ENCODE measurements at regions not wholly inside any gene's neighbourhood (a gene's known extent, or its start where the extent isn't known, plus 50 kb on each side); places are given as distances from the start of the nearest gene placed in this dataset.

- no peak for TF ChIP-seq EZH2phosphoT487 (IDR thresholded peaks at IDR 0.05; ENCODE audit: insufficient read depth, low read depth)
- no peak for TF ChIP-seq EZH2 (IDR thresholded peaks at IDR 0.05; ENCODE audit: insufficient read depth, poor library complexity, severe bottlenecking)
Measured at GRCh38 chr1:81023187-81023724, 777.5 kb upstream of the ADGRL2 start.

Measured in GM23248 (cell line).